Hematopoietic multipotent progenitor cell treated with erythropoietin and hydrocortisone succinate and interleukin-3 and kit ligand, for 15 days (in vitro differentiated cells): ENCODE measurements at regions not wholly inside any gene's neighbourhood (a gene's known extent, or its start where the extent isn't known, plus 50 kb on each side); places are given as distances from the start of the nearest gene placed in this dataset.

Source experiments
- DNase-seq: peaks from one replicate; pipeline ENCODE4 v3.0.0-alpha.2; 2015; ENCODE audit warnings: low spot score

- DNase-seq, result no peak
Measured at GRCh38 chr11:36885154-36885553, 287.1 kb upstream of the RAG2 start.

- no peak for DNase-seq
Measured at GRCh38 chr11:36878737-36879136, 280.7 kb upstream of the RAG2 start.

- DNase-seq, result no peak
Measured at GRCh38 chr11:36877149-36877548, 279.1 kb upstream of the RAG2 start.

- DNase-seq, result no peak
Measured at GRCh38 chr11:36876266-36876665, 278.2 kb upstream of the RAG2 start.

- DNase-seq, result no peak
Measured at GRCh38 chr11:36874291-36874690, 276.3 kb upstream of the RAG2 start.

GRCh38 chr11:36870361-36870760, 272.3 kb upstream of the RAG2 start:
- DNase-seq, result no peak

GRCh38 chr11:36868380-36868779, 270.3 kb upstream of the RAG2 start:
- no peak for DNase-seq

- no peak for DNase-seq
Measured at GRCh38 chr11:36865846-36866245, 267.8 kb upstream of the RAG2 start.

GRCh38 chr11:36854875-36855274, 256.8 kb upstream of the RAG2 start:
- DNase-seq, result no peak

- no peak for DNase-seq
Measured at GRCh38 chr11:36848660-36849059, 250.6 kb upstream of the RAG2 start.

GRCh38 chr11:36840378-36840777, 242.3 kb upstream of the RAG2 start:
- DNase-seq, result no peak

GRCh38 chr11:36837831-36838437, 239.9 kb upstream of the RAG2 start:
- DNase-seq, result no peak

GRCh38 chr11:36825251-36825650, 227.2 kb upstream of the RAG2 start:
- DNase-seq, result no peak

GRCh38 chr11:36824349-36824748, 226.3 kb upstream of the RAG2 start:
- DNase-seq, result no peak

GRCh38 chr11:36822829-36823228, 224.8 kb upstream of the RAG2 start:
- no peak for DNase-seq

GRCh38 chr11:36818410-36818809, 220.4 kb upstream of the RAG2 start:
- DNase-seq, result no peak

GRCh38 chr11:36817336-36817965, 219.4 kb upstream of the RAG2 start:
- DNase-seq, result no peak

- no peak for DNase-seq
Measured at GRCh38 chr11:36809303-36809702, 211.3 kb upstream of the RAG2 start.

GRCh38 chr11:36807871-36808270, 209.8 kb upstream of the RAG2 start:
- DNase-seq, result no peak

- no peak for DNase-seq
Measured at GRCh38 chr11:36803084-36803483, 205.0 kb upstream of the RAG2 start.

GRCh38 chr11:36792996-36793914, 195.2 kb upstream of the RAG2 start:
- no peak for DNase-seq

- no peak for DNase-seq
Measured at GRCh38 chr11:36791957-36792356, 193.9 kb upstream of the RAG2 start.

GRCh38 chr11:36790526-36790925, 192.5 kb upstream of the RAG2 start:
- no peak for DNase-seq
